HCT116 (cell line): ENCODE measurements at regions not wholly inside any gene's neighbourhood (a gene's known extent, or its start where the extent isn't known, plus 50 kb on each side); places are given as distances from the start of the nearest gene placed in this dataset.

Experiments used
- ATAC-seq: fragments of 200-7000 bp; cut with Tn5 transposase; 2 replicates; pipeline ENCODE4 v1.9.1; 2020; ENCODE audit warnings: mild to moderate bottlenecking, moderate library complexity
- BruUV-seq: library from RNA; stranded (reverse); fragments of 400-500 nt; replicated peaks from 2 replicates; lab custom pipeline; 2021; lab: Mats Ljungman, UMichigan
- CTCF ChIA-PET: fragments of 300-600 bp; sonication (Branson Sonifier 250); formaldehyde crosslinking; loops from one replicate; lab custom pipeline; 2021; ENCODE audit warnings: antibody characterized with exemption; lab: Charles Lee
- POLR2A ChIA-PET: fragments of 300-600, 350-600 bp; sonication (Branson Sonifier 250); formaldehyde crosslinking; loops from one replicate; lab custom pipeline; 2021; ENCODE audit warnings: antibody characterized with exemption; lab: Charles Lee
- RAD21 ChIA-PET, 2 experiments: fragments of 300-600 bp; sonication (Branson Sonifier 250); formaldehyde crosslinking; loops; one replicate each; lab custom pipeline; 2023; ENCODE audit warnings: low total read pairs in 2 of 2; ENCODE audit not compliant: uncharacterized antibody in 2 of 2, unreplicated experiment in 2 of 2, low non-redundant PET in 1 of 2; lab: Charles Lee
- DNase-seq: peaks from one replicate; pipeline ENCODE4 v3.0.0-alpha.2; 2010; ENCODE audit warnings: low read depth, low spot score
- H2AFZ ChIP-seq: fragments of 200-600 bp; shearing (Covaris generic), sonication (generic); 2 replicates; pipeline ENCODE4 v1.6.1; 2017; ENCODE audit warnings: low read depth, mixed run types, mixed read lengths, antibody characterized with exemption, low read length; ENCODE audit not compliant: poor library complexity, severe bottlenecking
- H3K27ac ChIP-seq: 2 replicates; pipeline ENCODE4 v1.5.1; 2012; ENCODE audit warnings: low read depth, low read length
- H3K27me3 ChIP-seq: fragments of 200-600 bp; sonication (generic); 2 replicates; pipeline ENCODE4 v1.6.1; 2016; ENCODE audit warnings: mixed run types, low read length, mixed read lengths; ENCODE audit not compliant: insufficient read depth
- H3K36me3 ChIP-seq, 2 experiments: fragments of 200-500 bp in 1 of 2; fragments of 200-600 bp in 1 of 2; sonication (Bioruptor generic) in 1 of 2; sonication (generic) in 1 of 2; 2 replicates each; pipeline versions ENCODE4 v1.5.1 to v1.6.1; 2014 to 2016; ENCODE audit warnings: low read length in 2 of 2, inconsistent platforms in 1 of 2, mixed read lengths in 1 of 2, mixed run types in 1 of 2; ENCODE audit not compliant: insufficient read depth in 2 of 2, control insufficient read depth in 1 of 2
- H3K4me1 ChIP-seq, 2 experiments: fragments of 200-600 bp in 1 of 2; sonication (generic) in 1 of 2; 2 replicates each; pipeline versions ENCODE4 v1.5.1 to v1.6.1; 2012 to 2017; ENCODE audit warnings: low read length in 2 of 2, inconsistent platforms in 1 of 2, mild to moderate bottlenecking in 1 of 2, mixed read lengths in 1 of 2, mixed run types in 1 of 2, moderate library complexity in 1 of 2; ENCODE audit not compliant: insufficient read depth in 2 of 2, control insufficient read depth in 1 of 2
- H3K4me2 ChIP-seq: fragments of 200-600 bp; sonication (generic); 2 replicates; pipeline ENCODE4 v1.6.1; 2017; ENCODE audit warnings: mixed run types, low read length, mixed read lengths
- H3K4me3 ChIP-seq, 2 experiments: fragments of 200-600 bp in 1 of 2; sonication (generic) in 1 of 2; replicated peaks in 1 of 2; 2 replicates each; pipeline ENCODE4 v1.5.1; 2011 to 2016; ENCODE audit warnings: low read length in 2 of 2, control low read depth in 1 of 2, low read depth in 1 of 2, mild to moderate bottlenecking in 1 of 2, mixed read lengths in 1 of 2, mixed run types in 1 of 2
- H3K79me2 ChIP-seq: fragments of 200-600 bp; sonication (generic); 2 replicates; pipeline ENCODE4 v1.6.1; 2017; ENCODE audit warnings: mild to moderate bottlenecking, mixed run types, low read length, moderate library complexity, mixed read lengths; ENCODE audit not compliant: insufficient read depth
- H3K9ac ChIP-seq: fragments of 200-600 bp; sonication (generic); 2 replicates; pipeline ENCODE4 v1.6.1; 2016; ENCODE audit warnings: low read length, mixed read lengths
- H3K9me2 ChIP-seq: fragments of 200-600 bp; sonication (generic), shearing (Covaris generic); 2 replicates; pipeline ENCODE4 v1.6.1; 2017; ENCODE audit warnings: mixed run types, mild to moderate bottlenecking, moderate library complexity; ENCODE audit not compliant: insufficient read depth
- H3K9me3 ChIP-seq, 2 experiments: fragments of 200-500 bp in 1 of 2; fragments of 200-600 bp in 1 of 2; sonication (Bioruptor generic) in 1 of 2; sonication (generic) in 1 of 2; 2 replicates each; pipeline ENCODE4 v1.6.1; 2014 to 2017; ENCODE audit warnings: low read length in 2 of 2, mixed read lengths in 2 of 2, inconsistent platforms in 1 of 2, low read depth in 1 of 2, mild to moderate bottlenecking in 1 of 2, mixed run types in 1 of 2, moderate library complexity in 1 of 2; ENCODE audit not compliant: control insufficient read depth in 1 of 2, insufficient read depth in 1 of 2
- H4K20me1 ChIP-seq: fragments of 200-600 bp; sonication (generic), shearing (Covaris generic); 2 replicates; pipeline ENCODE4 v1.6.1; 2017; ENCODE audit warnings: mixed run types, mild to moderate bottlenecking, moderate library complexity; ENCODE audit not compliant: insufficient read depth
- ATF3 ChIP-seq: IDR thresholded peaks from 2 replicates; pipeline ENCODE4 v1.6.1; 2012
- EGR1 ChIP-seq: IDR thresholded peaks from 2 replicates; pipeline ENCODE4 v1.6.1; 2012; ENCODE audit warnings: low read depth
- ELF1 ChIP-seq: IDR thresholded peaks from 2 replicates; pipeline ENCODE4 v1.6.1; 2012; ENCODE audit warnings: low read depth, borderline replicate concordance
- EZH2 ChIP-seq: fragments of 200-600 bp; sonication (generic); IDR thresholded peaks from 2 replicates; pipeline ENCODE4 v1.6.1; 2017; ENCODE audit warnings: antibody characterized with exemption, mixed run types
- FOSL1 ChIP-seq: IDR thresholded peaks from 2 replicates; pipeline ENCODE4 v1.6.1; 2012; ENCODE audit warnings: low read depth
- JUND ChIP-seq: IDR thresholded peaks from 2 replicates; pipeline ENCODE4 v1.6.1; 2012
- MAX ChIP-seq: IDR thresholded peaks from 2 replicates; pipeline ENCODE4 v1.6.1; 2012
- POLR2A ChIP-seq: IDR thresholded peaks from 2 replicates; pipeline ENCODE4 v1.7.0; 2011; ENCODE audit warnings: borderline replicate concordance; ENCODE audit not compliant: insufficient read depth, insufficient read length; ENCODE audit errors: extremely low read depth
- POLR2AphosphoS5 ChIP-seq: IDR thresholded peaks from 2 replicates; pipeline ENCODE4 v1.6.1; 2011; ENCODE audit warnings: mild to moderate bottlenecking, low read depth, low read length, moderate library complexity
- RAD21 ChIP-seq: IDR thresholded peaks from 2 replicates; pipeline ENCODE4 v1.6.1; 2012; ENCODE audit warnings: low read depth, mild to moderate bottlenecking
- REST ChIP-seq: IDR thresholded peaks from 2 replicates; pipeline ENCODE4 v1.6.1; 2012; ENCODE audit warnings: low read depth
- SIN3A ChIP-seq: IDR thresholded peaks from 2 replicates; pipeline ENCODE4 v1.6.1; 2012; ENCODE audit warnings: low read depth
- SRF ChIP-seq: IDR thresholded peaks from 2 replicates; pipeline ENCODE4 v1.6.1; 2012; ENCODE audit warnings: low read depth
- TCF7L2 ChIP-seq: IDR thresholded peaks from 2 replicates; pipeline ENCODE4 v1.7.0; 2011; ENCODE audit warnings: borderline replicate concordance, inconsistent platforms; ENCODE audit not compliant: insufficient read depth, insufficient read length; ENCODE audit errors: extremely low read depth
- YY1 ChIP-seq: IDR thresholded peaks from 2 replicates; pipeline ENCODE4 v1.6.1; 2011; ENCODE audit warnings: low read length, low read depth, moderate library complexity, mild to moderate bottlenecking; ENCODE audit not compliant: insufficient replicate concordance; ENCODE audit errors: extremely low read depth
- ZFX ChIP-seq: fragments of 450-650 bp; IDR thresholded peaks from 2 replicates; pipeline ENCODE4 v1.6.1; 2017
- ZNF274 ChIP-seq: fragments of 200-500 bp; sonication (Bioruptor generic); IDR thresholded peaks from 2 replicates; pipeline ENCODE4 v1.6.1; 2014; ENCODE audit warnings: mild to moderate bottlenecking, low read depth, low read length, inconsistent platforms
- intact Hi-C: fragments of 100-400 bp; cut with micrococcal nuclease; formaldehyde crosslinking; loops from 2 replicates; pipeline ENCODE4 v1.10.0; 2022
- TF ChIP-seq, protein P1 (sequence below): IDR thresholded peaks from 2 replicates; pipeline ENCODE4 v1.6.1; 2011; ENCODE audit warnings: mild to moderate bottlenecking, low read length, moderate library complexity; ENCODE audit not compliant: insufficient replicate concordance; ENCODE audit errors: extremely low read depth

GRCh38 chr12:73301530-73301929 is 1029.4 kb downstream of the TRHDE start (continued):
- TF ChIP-seq, protein P1, sequence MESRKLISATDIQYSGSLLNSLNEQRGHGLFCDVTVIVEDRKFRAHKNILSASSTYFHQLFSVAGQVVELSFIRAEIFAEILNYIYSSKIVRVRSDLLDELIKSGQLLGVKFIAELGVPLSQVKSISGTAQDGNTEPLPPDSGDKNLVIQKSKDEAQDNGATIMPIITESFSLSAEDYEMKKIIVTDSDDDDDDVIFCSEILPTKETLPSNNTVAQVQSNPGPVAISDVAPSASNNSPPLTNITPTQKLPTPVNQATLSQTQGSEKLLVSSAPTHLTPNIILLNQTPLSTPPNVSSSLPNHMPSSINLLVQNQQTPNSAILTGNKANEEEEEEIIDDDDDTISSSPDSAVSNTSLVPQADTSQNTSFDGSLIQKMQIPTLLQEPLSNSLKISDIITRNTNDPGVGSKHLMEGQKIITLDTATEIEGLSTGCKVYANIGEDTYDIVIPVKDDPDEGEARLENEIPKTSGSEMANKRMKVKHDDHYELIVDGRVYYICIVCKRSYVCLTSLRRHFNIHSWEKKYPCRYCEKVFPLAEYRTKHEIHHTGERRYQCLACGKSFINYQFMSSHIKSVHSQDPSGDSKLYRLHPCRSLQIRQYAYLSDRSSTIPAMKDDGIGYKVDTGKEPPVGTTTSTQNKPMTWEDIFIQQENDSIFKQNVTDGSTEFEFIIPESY: no peak
- TF ChIP-seq EZH2: no peak
- TF ChIP-seq, all 23 proteins: peak for 0

- RAD21 ChIA-PET: no interaction called here
- H3K79me2 ChIP-seq: no peaks in the 10 kb centered on the region
- peaks cover 0 to 3% of the 10 kb centered on the region in 2 experiments; a peak in 1 of 4 replicates for H3K4me1 ChIP-seq
- no peak for DNase-seq
- no peaks in the 10 kb centered on the region for H3K9me3 ChIP-seq
- no peak overlapping the region for H3K27ac ChIP-seq
- H3K9me2 ChIP-seq: no peaks in the 10 kb centered on the region
- CTCF ChIA-PET: no interaction called here
- no peak overlapping the region for H3K4me2 ChIP-seq
- H3K4me3 ChIP-seq: no peak overlapping the region
- H4K20me1 ChIP-seq: no peaks in the 10 kb centered on the region
- TF ChIP-seq POLR2AphosphoS5 (no peak), REST (no peak), POLR2A (no peak), ELF1 (no peak), SIN3A (no peak), JUND (no peak), RAD21 (no peak), MAX (no peak), TCF7L2 (no peak), EGR1 (no peak), ATF3 (no peak), SRF (no peak), ZNF274 (no peak), YY1 (no peak), FOSL1 (no peak), ZFX (no peak)
- TF ChIP-seq, all 23 proteins: peak for 0
- ATAC-seq: no peak
- H3K27me3 ChIP-seq: no peaks in the 10 kb centered on the region
- no peak overlapping the region for H3K9ac ChIP-seq
- no peaks in the 10 kb centered on the region for H3K36me3 ChIP-seq
- no peak overlapping the region for H2AFZ ChIP-seq
- POLR2A ChIA-PET: no interaction called here
- intact Hi-C loops: no loop called here
- BruUV-seq: no TSS peak
Observed at GRCh38 chr12:73307260-73307659, 1035.1 kb downstream of the TRHDE start.
